ENCODE measurements at regions not wholly inside any gene's neighbourhood (a gene's known extent, or its start where the extent isn't known, plus 50 kb on each side); places are given as distances from the start of the nearest gene placed in this dataset.

GRCh38 chr3:31048143-31048542, 153.7 kb upstream of the GADL1 start:
- Histone ChIP-seq H3K27ac (ENCODE audit: low read depth, low read length) (no peak overlapping the region), H3K4me3 (ENCODE audit: low read depth, low read length) (no peak overlapping the region), H3K9ac (ENCODE audit: low read depth, low read length) (no peak overlapping the region), H3K36me3 (ENCODE audit: control insufficient read depth, insufficient read depth, low read length) (no peaks in the 10 kb centered on the region), H3K27me3 (ENCODE audit: control insufficient read depth, insufficient read depth, low read length) (no peaks in the 10 kb centered on the region), H3K4me1 (ENCODE audit: control insufficient read depth, insufficient read depth, low read length) (no peaks in the 10 kb centered on the region), H3K9me3 (ENCODE audit: control insufficient read depth, insufficient read depth, low read length) (0 out of 2 replicates have a peak, but pooled peaks cover under 1% of the 10 kb centered on the region)

GRCh38 chr3:31050296-31050695, 155.8 kb upstream of the GADL1 start:
- Histone ChIP-seq H3K9ac (ENCODE audit: low read depth, low read length) (no peak overlapping the region), H3K4me3 (ENCODE audit: low read depth, low read length) (no peak overlapping the region), H3K4me1 (ENCODE audit: control insufficient read depth, insufficient read depth, low read length) (peaks cover 8% of the 10 kb centered on the region; the same call in 1 of the 2 replicates), H3K36me3 (ENCODE audit: control insufficient read depth, insufficient read depth, low read length) (no peaks in the 10 kb centered on the region), H3K27me3 (ENCODE audit: control insufficient read depth, insufficient read depth, low read length) (no peaks in the 10 kb centered on the region), H3K9me3 (ENCODE audit: control insufficient read depth, insufficient read depth, low read length) (no peaks in the 10 kb centered on the region), H3K27ac (ENCODE audit: low read depth, low read length) (no peak overlapping the region)

DNA sequence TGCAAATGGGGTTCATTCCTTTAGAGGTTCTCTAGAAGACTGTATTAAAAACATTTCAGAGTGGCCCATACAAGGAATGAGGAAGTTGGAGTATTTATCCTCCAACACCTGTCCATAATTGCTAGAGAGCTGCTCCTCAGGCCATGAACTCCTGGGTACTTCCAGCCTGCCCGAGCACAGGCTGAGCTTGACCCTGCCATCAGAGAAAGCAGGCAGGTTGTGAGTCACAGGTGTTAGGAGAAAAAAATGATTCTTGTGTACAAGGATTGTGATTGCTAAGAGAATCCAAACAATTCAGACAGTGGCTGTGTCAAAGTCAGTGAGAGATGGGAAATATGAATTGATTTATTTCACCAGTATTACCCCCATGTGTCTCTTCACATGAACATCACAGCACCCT, 156.8 kb upstream of the GADL1 start:
- Histone ChIP-seq H3K4me3 (ENCODE audit: low read depth, low read length) (no peak overlapping the region), H3K36me3 (ENCODE audit: control insufficient read depth, insufficient read depth, low read length) (no peaks in the 10 kb centered on the region), H3K27me3 (ENCODE audit: control insufficient read depth, insufficient read depth, low read length) (no peaks in the 10 kb centered on the region), H3K27ac (ENCODE audit: low read depth, low read length) (no peak overlapping the region), H3K9me3 (ENCODE audit: control insufficient read depth, insufficient read depth, low read length) (no peaks in the 10 kb centered on the region), H3K9ac (ENCODE audit: low read depth, low read length) (no peak overlapping the region), H3K4me1 (ENCODE audit: control insufficient read depth, insufficient read depth, low read length) (peaks cover 8% of the 10 kb centered on the region; the same call in 1 of the 2 replicates)

- H3K9me3 ChIP-seq (ENCODE audit: control insufficient read depth, insufficient read depth, low read length), result no peaks in the 10 kb centered on the region; the same call in 1 of the 2 replicates
- H3K27me3 ChIP-seq (ENCODE audit: control insufficient read depth, insufficient read depth, low read length), result no peaks in the 10 kb centered on the region
- H3K4me1 ChIP-seq (ENCODE audit: control insufficient read depth, insufficient read depth, low read length), result peaks cover 8% of the 10 kb centered on the region; the same call in 1 of the 2 replicates
- H3K4me3 ChIP-seq (ENCODE audit: low read depth, low read length), result no peak overlapping the region
- no peaks in the 10 kb centered on the region for H3K36me3 ChIP-seq (ENCODE audit: control insufficient read depth, insufficient read depth, low read length)
- no peak overlapping the region for H3K9ac ChIP-seq (ENCODE audit: low read depth, low read length)
- no peak overlapping the region for H3K27ac ChIP-seq (ENCODE audit: low read depth, low read length)
These were observed 158.8 kb upstream of the GADL1 start for GRCh38 chr3:31053299-31053698.

DNA sequence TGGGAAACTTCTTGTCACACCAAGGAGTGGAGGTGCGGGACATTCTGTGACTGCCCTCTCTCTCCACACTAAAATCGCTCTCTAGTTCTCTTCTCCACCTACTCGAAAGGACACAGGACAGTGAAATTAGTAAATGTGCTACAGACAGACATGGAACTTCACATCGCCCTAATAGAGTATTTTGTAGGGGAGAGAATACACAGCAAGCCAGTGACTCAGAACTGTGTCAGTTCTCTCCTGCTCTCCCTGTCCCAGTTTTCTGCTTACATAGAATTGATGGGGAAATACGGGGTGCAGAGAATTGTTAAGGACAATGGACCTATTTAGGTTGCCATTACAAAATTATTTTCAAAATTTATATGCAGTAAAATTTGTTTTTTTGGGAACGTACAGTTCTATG, 159.6 kb upstream of the GADL1 start:
- Histone ChIP-seq H3K4me3 (ENCODE audit: low read depth, low read length) (no peak overlapping the region), H3K27ac (ENCODE audit: low read depth, low read length) (no peak overlapping the region), H3K36me3 (ENCODE audit: control insufficient read depth, insufficient read depth, low read length) (no peaks in the 10 kb centered on the region), H3K27me3 (ENCODE audit: control insufficient read depth, insufficient read depth, low read length) (no peaks in the 10 kb centered on the region), H3K4me1 (ENCODE audit: control insufficient read depth, insufficient read depth, low read length) (peaks cover 8% of the 10 kb centered on the region; the same call in 1 of the 2 replicates), H3K9ac (ENCODE audit: low read depth, low read length) (no peak overlapping the region), H3K9me3 (ENCODE audit: control insufficient read depth, insufficient read depth, low read length) (peaks cover 5% of the 10 kb centered on the region; the same call in 1 of the 2 replicates)

DNA sequence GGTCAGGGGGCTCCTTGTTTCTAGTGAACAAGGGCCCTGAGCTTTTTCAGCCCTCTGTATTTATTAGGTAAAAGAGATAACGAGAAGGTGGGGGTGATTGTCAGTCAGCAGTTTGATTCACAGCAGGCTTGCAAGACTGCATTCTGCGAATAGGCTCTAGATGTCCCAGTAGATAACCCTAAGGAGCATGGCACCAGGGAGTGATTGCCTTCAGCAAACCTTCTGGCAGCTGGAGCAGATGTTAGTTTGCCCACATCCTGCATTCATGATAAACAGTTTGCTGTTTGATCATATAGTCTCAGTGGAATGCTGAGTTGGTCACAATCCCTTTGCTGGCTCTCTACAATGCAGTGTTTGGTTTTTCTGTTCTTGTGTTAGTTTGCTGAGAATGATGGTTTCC, 161.3 kb upstream of the GADL1 start:
- no peaks in the 10 kb centered on the region for H3K27me3 ChIP-seq (ENCODE audit: control insufficient read depth, insufficient read depth, low read length)
- no peak overlapping the region for H3K4me3 ChIP-seq (ENCODE audit: low read depth, low read length)
- no peak overlapping the region for H3K9ac ChIP-seq (ENCODE audit: low read depth, low read length)
- no peak overlapping the region for H3K27ac ChIP-seq (ENCODE audit: low read depth, low read length)
- no peaks in the 10 kb centered on the region for H3K36me3 ChIP-seq (ENCODE audit: control insufficient read depth, insufficient read depth, low read length)
- peaks cover 11% of the 10 kb centered on the region; the same call in 1 of the 2 replicates for H3K9me3 ChIP-seq (ENCODE audit: control insufficient read depth, insufficient read depth, low read length)
- peaks cover 11% of the 10 kb centered on the region for H3K4me1 ChIP-seq (ENCODE audit: control insufficient read depth, insufficient read depth, low read length)

GRCh38 chr3:31057891-31058290, 163.4 kb upstream of the GADL1 start:
- Histone ChIP-seq H3K4me3 (ENCODE audit: low read depth, low read length) (no peak overlapping the region), H3K36me3 (ENCODE audit: control insufficient read depth, insufficient read depth, low read length) (no peaks in the 10 kb centered on the region), H3K27me3 (ENCODE audit: control insufficient read depth, insufficient read depth, low read length) (no peaks in the 10 kb centered on the region), H3K9ac (ENCODE audit: low read depth, low read length) (no peak overlapping the region), H3K9me3 (ENCODE audit: control insufficient read depth, insufficient read depth, low read length) (peaks cover 11% of the 10 kb centered on the region; the same call in 1 of the 2 replicates), H3K4me1 (ENCODE audit: control insufficient read depth, insufficient read depth, low read length) (peaks cover 19% of the 10 kb centered on the region), H3K27ac (ENCODE audit: low read depth, low read length) (no peak overlapping the region)

DNA sequence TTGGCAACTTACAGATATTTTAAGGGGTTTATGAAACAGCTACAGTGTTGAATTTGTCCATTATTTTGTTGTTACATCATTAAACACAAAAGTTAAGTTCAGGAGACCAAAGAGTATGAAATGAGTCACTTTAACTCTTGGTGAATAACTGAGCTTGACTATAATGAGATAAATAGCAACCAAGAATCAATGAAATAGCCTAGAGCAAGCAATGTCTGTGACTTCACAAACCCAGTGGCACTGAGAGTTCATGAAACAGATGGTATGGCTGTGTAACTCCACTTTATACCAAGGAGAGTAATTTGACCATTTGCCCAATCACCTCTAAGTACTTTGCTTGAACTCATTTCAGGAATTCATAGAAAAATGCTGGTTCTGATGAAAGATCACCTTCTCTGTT, 169.6 kb upstream of the GADL1 start:
- Histone ChIP-seq H3K9ac (ENCODE audit: low read depth, low read length) (no peak overlapping the region), H3K27me3 (ENCODE audit: control insufficient read depth, insufficient read depth, low read length) (no peaks in the 10 kb centered on the region), H3K4me3 (ENCODE audit: low read depth, low read length) (no peak overlapping the region), H3K9me3 (ENCODE audit: control insufficient read depth, insufficient read depth, low read length) (peaks cover 6% of the 10 kb centered on the region; the same call in 1 of the 2 replicates), H3K36me3 (ENCODE audit: control insufficient read depth, insufficient read depth, low read length) (no peaks in the 10 kb centered on the region), H3K27ac (ENCODE audit: low read depth, low read length) (no peak overlapping the region), H3K4me1 (ENCODE audit: control insufficient read depth, insufficient read depth, low read length) (peaks cover 16% of the 10 kb centered on the region; the same call in 1 of the 2 replicates)

DNA sequence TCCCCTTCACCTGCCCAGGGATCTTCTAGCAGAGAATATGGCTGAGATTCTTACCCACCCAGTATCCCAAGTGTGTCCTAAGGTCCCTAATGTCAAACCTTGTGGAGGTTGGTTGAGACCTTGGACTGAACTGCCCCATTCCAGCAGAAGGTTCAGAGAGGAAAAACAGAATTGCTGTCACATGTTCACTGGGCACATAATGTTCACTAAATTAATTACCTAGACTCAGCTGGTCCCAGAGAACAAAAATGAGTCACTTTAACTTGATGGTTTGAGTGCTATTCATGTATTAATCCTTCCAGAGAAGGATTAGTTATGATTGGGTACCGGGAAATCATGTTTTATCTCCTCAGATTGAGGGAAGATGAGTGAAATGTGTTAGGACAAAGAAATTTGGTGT, 171.3 kb upstream of the GADL1 start:
- Histone ChIP-seq H3K27ac (ENCODE audit: low read depth, low read length) (no peak overlapping the region), H3K9me3 (ENCODE audit: control insufficient read depth, insufficient read depth, low read length) (no peaks in the 10 kb centered on the region), H3K4me1 (ENCODE audit: control insufficient read depth, insufficient read depth, low read length) (peaks cover 12% of the 10 kb centered on the region; the same call in 1 of the 2 replicates), H3K9ac (ENCODE audit: low read depth, low read length) (no peak overlapping the region), H3K36me3 (ENCODE audit: control insufficient read depth, insufficient read depth, low read length) (no peaks in the 10 kb centered on the region), H3K4me3 (ENCODE audit: low read depth, low read length) (no peak overlapping the region), H3K27me3 (ENCODE audit: control insufficient read depth, insufficient read depth, low read length) (no peaks in the 10 kb centered on the region)

DNA sequence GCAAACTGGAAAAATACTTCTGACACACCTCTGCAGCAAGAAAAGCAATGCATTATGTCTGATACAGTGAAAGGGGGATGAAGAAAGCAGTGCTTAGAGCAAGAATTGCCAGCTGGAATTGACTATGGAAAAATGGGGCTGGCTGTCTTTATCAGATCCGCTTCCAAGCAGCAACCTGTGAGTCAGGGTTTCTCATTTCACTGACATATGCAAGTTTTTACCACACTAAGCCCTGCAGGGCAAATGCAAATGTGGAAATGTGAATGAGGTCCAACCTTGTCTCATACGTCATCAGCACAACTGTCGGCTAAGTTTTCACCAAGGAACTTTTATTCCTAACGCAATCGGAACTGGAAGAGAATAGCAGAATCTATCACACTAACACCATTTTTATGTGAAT, 172.5 kb upstream of the GADL1 start:
- Histone ChIP-seq H3K9ac (ENCODE audit: low read depth, low read length) (no peak overlapping the region), H3K4me3 (ENCODE audit: low read depth, low read length) (no peak overlapping the region), H3K4me1 (ENCODE audit: control insufficient read depth, insufficient read depth, low read length) (peaks cover 5% of the 10 kb centered on the region; the same call in 1 of the 2 replicates)

DNA sequence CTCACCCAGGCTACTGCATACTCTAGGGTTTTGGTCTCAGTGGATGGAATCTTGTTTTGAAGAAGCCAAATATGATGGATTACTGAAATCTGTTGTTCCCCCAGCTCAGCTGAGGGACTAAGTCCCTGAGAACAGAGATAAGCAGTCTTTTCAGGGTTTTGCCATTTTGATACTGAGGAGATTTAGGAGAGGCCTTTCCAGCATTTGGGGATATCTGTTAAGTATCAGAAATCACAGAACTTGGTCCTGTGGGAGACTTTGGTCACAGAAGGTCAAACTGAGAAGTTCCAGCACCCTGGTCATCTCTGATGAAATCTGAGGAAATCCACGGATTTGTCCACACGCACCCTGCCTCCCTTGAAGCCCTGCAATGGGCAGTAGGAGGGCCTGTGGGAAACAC, 181.0 kb upstream of the GADL1 start:
- Histone ChIP-seq H3K4me3 (ENCODE audit: low read depth, low read length) (no peak overlapping the region), H3K27ac (ENCODE audit: low read depth, low read length) (no peak overlapping the region), H3K9me3 (ENCODE audit: control insufficient read depth, insufficient read depth, low read length) (no peaks in the 10 kb centered on the region; the same call in 1 of the 2 replicates), H3K9ac (ENCODE audit: low read depth, low read length) (no peak overlapping the region), H3K36me3 (ENCODE audit: control insufficient read depth, insufficient read depth, low read length) (no peaks in the 10 kb centered on the region), H3K27me3 (ENCODE audit: control insufficient read depth, insufficient read depth, low read length) (no peaks in the 10 kb centered on the region), H3K4me1 (ENCODE audit: control insufficient read depth, insufficient read depth, low read length) (no peaks in the 10 kb centered on the region)

More for the DNA sequence above, 172.5 kb upstream of the GADL1 start:
- Histone ChIP-seq H3K27ac (ENCODE audit: low read depth, low read length) (no peak overlapping the region), H3K36me3 (ENCODE audit: control insufficient read depth, insufficient read depth, low read length) (no peaks in the 10 kb centered on the region), H3K9me3 (ENCODE audit: control insufficient read depth, insufficient read depth, low read length) (no peaks in the 10 kb centered on the region), H3K27me3 (ENCODE audit: control insufficient read depth, insufficient read depth, low read length) (no peaks in the 10 kb centered on the region)

All from HUES48 (cell line).